HFF-Myc (cell line): ENCODE measurements at regions not wholly inside any gene's neighbourhood (a gene's known extent, or its start where the extent isn't known, plus 50 kb on each side); places are given as distances from the start of the nearest gene placed in this dataset.

Experiments used
- DNase-seq: peaks from one replicate; pipeline ENCODE4 v3.0.0-alpha.2; 2011; ENCODE audit warnings: low read depth; ENCODE audit errors: extremely low read depth
- H3K4me3 ChIP-seq: replicated peaks from 2 replicates; pipeline ENCODE4 v1.5.1; 2011; ENCODE audit warnings: low read depth, mild to moderate bottlenecking, control low read depth, low read length
- TF ChIP-seq, protein P1 (sequence below): IDR thresholded peaks from 2 replicates; pipeline ENCODE4 v1.5.1; 2012; ENCODE audit warnings: mild to moderate bottlenecking, low read depth, low read length, control low read depth; ENCODE audit errors: missing control alignments

DNA sequence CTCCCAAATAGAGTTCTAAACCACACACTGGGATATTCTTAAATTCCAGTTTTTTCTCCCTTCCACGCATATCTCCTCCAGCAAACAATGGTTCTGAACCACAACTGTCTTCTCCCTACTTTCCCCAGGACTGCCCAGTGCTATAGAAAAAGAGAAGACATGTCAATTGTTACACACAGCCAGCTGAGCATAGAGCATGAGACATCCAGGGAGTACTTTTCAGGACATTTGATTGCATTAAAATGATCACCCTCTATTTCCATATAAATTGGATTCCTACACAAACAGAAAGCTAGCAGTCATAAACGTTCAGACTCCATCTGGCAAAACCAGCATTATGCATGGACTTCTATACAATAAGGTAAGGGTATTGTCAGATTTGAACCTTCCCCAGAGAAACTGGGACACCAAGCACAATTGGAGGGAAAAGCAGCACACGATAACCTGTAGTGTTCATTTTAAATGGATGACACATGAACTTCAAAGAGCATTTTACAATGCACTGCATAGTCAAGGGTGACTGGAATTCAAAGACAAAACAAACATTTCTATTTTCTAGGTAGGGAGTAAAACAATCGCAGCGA is 93.1 kb upstream of the HEY2 start:
- TF ChIP-seq, protein P1, sequence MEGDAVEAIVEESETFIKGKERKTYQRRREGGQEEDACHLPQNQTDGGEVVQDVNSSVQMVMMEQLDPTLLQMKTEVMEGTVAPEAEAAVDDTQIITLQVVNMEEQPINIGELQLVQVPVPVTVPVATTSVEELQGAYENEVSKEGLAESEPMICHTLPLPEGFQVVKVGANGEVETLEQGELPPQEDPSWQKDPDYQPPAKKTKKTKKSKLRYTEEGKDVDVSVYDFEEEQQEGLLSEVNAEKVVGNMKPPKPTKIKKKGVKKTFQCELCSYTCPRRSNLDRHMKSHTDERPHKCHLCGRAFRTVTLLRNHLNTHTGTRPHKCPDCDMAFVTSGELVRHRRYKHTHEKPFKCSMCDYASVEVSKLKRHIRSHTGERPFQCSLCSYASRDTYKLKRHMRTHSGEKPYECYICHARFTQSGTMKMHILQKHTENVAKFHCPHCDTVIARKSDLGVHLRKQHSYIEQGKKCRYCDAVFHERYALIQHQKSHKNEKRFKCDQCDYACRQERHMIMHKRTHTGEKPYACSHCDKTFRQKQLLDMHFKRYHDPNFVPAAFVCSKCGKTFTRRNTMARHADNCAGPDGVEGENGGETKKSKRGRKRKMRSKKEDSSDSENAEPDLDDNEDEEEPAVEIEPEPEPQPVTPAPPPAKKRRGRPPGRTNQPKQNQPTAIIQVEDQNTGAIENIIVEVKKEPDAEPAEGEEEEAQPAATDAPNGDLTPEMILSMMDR = no peak
- no peak for DNase-seq
- H3K4me3 ChIP-seq = no peak overlapping the region

DNA sequence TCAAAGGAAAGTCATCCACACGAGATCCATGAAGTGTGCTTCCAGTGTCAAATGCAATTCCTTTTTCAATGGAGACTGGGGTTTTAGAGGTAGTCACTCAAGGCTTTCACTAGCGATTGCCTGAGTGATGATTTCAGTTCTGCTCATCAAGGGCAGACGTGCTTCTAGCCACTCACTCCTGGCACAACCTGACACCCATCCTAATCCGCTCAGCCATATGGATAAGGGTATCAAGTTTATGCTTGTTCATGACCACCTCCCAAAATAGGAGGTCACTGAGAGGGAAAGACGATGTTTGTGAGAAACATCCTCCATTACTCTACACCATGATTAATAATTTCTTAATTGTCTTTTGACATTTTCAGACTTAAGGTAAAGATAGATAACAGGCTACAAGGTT is 91.3 kb upstream of the HEY2 start:
- no peak overlapping the region for H3K4me3 ChIP-seq
- no peak for DNase-seq
- TF ChIP-seq, protein P1 = no peak

DNA sequence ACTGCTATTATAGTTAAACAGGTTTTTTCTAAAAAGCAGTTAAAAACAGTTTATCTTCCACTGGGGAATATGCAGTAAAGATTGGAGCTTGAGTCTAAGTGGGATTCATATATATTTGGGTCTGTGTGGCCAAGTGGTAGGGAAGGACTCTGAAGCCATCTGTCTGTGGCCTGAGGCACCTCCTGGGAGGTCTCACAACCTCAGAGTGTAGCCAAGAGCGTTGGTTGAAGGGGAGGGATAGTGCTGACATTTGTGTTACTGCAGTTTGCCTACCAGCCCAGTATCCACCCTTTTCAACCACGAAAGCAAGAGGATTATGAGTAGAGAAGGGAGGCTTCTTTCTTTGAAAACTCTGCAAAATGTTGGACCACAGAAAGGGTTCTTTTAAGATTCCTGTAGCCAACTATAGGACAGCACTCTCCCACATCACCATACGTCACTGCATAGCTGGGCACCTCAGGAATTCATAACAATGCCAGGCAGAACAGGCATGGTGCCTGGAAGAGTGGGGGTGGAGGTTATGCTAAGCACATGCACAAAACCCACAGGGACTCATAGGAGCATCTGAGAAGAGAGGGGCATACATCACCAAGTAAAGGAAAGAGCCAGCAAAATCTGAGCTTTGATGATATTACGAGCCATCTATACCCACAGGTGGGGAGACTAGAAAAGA is 90.5 kb upstream of the HEY2 start:
- DNase-seq = no peak
- TF ChIP-seq, protein P1 = no peak
- H3K4me3 ChIP-seq = no peak overlapping the region

DNA sequence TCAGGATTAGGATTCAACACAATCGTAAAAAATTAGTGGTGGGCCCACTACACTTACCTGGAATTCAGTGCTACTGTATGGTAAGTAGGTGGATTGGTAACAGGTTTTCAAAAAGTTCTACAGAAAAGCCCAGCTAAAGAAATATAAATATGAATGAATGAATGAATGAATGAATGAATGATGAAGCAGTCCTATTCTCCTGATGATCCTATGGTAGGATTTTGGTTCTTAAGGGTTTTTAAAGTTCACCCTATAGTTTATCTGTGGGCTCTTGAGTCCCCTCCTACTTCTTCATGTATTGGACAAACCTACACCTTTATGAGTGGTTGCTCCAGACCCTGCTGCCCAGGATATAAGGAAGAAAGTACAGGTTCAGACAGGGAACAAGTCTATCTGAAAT is 89.5 kb upstream of the HEY2 start:
- TF ChIP-seq, protein P1 = no peak
- no peak for DNase-seq
- H3K4me3 ChIP-seq = no peak overlapping the region

DNA sequence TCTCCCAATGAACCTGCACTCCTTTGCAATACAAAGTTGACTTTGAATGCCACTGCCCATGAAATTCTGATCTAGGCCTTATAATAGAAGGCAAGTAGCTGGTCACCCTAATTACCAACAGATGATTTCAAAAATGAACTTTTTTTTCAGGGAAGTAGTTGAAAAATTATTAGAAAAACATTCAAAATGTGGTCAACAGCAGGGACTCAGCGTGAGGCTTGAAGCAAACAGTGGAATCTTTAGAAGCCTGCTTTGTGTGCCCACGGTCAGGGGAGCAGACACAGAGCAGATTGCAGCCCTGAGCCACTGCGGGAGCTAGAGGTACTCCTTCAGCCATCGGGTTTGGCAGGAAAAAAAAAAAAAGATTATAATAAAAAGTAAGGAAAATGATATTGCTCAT is 87.1 kb upstream of the HEY2 start:
- no peak for DNase-seq

DNA sequence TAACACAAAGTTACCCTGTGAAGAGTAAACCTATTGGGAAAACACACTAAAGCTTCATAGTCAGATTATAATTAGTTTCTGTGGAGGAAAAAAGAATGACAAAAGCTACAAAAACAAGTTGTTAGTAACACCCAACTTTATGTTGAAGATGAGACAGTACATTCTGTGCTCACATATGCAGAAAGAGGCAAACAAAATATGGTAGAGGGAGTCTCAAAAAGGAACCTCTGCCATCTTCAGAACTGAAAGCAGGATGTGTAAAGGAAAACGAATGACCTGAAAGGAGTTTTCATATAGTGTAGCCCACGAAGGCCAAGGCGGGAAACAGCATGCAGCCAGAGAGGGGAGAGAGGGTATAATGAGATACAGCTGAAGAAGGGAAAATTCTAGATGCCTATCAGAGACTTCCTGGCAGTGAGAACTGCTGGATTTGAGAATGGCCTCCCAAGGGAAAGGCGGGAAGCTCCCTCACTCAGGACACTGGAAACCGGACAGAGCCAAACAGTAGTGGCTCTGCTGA is 84.1 kb upstream of the HEY2 start:
- no peak for DNase-seq
- H3K4me3 ChIP-seq = no peak overlapping the region
- TF ChIP-seq, protein P1 = no peak

More for the DNA sequence above, 87.1 kb upstream of the HEY2 start:
- H3K4me3 ChIP-seq = no peak overlapping the region
- TF ChIP-seq, protein P1 = no peak
